PFSK-1 (cell line): ENCODE measurements at regions not wholly inside any gene's neighbourhood (a gene's known extent, or its start where the extent isn't known, plus 50 kb on each side); places are given as distances from the start of the nearest gene placed in this dataset.

Experiments used
- FOXP2 ChIP-seq: optimal IDR thresholded peaks from 2 replicates; pipeline ENCODE3; 2011; ENCODE audit warnings: borderline replicate concordance, control low read depth, inconsistent platforms; ENCODE audit not compliant: insufficient read depth; ENCODE audit errors: extremely low read length, extremely low read depth
- POLR2AphosphoS5 ChIP-seq: IDR thresholded peaks from 2 replicates; pipeline ENCODE4 v1.6.1; 2012; ENCODE audit warnings: low read depth, mild to moderate bottlenecking, control low read depth, low read length, moderate library complexity
- SIN3A ChIP-seq: IDR thresholded peaks from 2 replicates; pipeline ENCODE4 v1.6.1; 2012; ENCODE audit warnings: mild to moderate bottlenecking, low read length, moderate library complexity, borderline replicate concordance; ENCODE audit not compliant: insufficient read depth
- TAF1 ChIP-seq: IDR thresholded peaks from 2 replicates; pipeline ENCODE4 v1.6.1; 2012; ENCODE audit warnings: low read length, control low read depth, borderline replicate concordance; ENCODE audit not compliant: insufficient read depth
- TF ChIP-seq, protein P1 (sequence below), 2 experiments: IDR thresholded peaks; 2 replicates each; pipeline versions ENCODE4 v1.6.1 to v1.8.0; 2011 to 2012; ENCODE audit warnings: low read depth in 2 of 2, low read length in 2 of 2, control low read depth in 1 of 2, inconsistent platforms in 1 of 2, mild to moderate bottlenecking in 1 of 2, moderate library complexity in 1 of 2; ENCODE audit not compliant: insufficient read depth in 1 of 2

DNA sequence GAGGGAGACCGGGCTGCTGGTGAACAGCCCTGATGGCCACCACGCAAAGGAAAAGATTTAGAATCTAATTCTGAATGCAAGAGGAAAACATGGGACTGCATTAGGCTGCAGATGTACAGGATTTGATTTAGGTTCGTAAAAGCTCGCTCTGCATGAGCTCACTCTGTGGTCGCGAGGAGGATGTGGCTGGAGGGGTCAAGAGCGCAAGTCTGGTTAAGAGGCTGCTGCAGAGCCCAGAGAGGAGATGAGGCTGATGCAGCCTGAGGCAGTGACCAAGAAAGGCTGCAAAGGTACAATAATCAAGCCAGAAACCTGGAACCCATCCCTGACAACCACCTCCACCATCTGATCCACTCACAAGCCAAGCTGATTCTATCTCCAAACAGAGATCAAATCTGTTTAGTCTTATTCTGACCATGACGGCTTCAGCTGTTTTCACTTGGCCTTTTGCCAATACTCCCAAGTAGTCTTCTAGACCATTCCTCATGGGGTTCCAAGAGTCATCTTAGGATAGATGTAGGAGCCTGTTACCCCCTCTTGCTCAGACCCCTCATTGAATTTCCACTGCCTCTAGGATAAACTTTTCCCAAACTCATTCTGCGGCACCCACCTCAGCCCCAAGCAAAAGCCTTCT is 58.9 kb upstream of the ARL4C start:
- TF ChIP-seq SIN3A (no peak), POLR2AphosphoS5 (no peak), FOXP2 (no peak)
- TF ChIP-seq, protein P1, sequence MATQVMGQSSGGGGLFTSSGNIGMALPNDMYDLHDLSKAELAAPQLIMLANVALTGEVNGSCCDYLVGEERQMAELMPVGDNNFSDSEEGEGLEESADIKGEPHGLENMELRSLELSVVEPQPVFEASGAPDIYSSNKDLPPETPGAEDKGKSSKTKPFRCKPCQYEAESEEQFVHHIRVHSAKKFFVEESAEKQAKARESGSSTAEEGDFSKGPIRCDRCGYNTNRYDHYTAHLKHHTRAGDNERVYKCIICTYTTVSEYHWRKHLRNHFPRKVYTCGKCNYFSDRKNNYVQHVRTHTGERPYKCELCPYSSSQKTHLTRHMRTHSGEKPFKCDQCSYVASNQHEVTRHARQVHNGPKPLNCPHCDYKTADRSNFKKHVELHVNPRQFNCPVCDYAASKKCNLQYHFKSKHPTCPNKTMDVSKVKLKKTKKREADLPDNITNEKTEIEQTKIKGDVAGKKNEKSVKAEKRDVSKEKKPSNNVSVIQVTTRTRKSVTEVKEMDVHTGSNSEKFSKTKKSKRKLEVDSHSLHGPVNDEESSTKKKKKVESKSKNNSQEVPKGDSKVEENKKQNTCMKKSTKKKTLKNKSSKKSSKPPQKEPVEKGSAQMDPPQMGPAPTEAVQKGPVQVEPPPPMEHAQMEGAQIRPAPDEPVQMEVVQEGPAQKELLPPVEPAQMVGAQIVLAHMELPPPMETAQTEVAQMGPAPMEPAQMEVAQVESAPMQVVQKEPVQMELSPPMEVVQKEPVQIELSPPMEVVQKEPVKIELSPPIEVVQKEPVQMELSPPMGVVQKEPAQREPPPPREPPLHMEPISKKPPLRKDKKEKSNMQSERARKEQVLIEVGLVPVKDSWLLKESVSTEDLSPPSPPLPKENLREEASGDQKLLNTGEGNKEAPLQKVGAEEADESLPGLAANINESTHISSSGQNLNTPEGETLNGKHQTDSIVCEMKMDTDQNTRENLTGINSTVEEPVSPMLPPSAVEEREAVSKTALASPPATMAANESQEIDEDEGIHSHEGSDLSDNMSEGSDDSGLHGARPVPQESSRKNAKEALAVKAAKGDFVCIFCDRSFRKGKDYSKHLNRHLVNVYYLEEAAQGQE (IDR thresholded peaks at IDR 0.05; ENCODE audit: insufficient read depth in 1 of 2, low read depth in 2 of 2, low read length in 2 of 2), result no peak

DNA sequence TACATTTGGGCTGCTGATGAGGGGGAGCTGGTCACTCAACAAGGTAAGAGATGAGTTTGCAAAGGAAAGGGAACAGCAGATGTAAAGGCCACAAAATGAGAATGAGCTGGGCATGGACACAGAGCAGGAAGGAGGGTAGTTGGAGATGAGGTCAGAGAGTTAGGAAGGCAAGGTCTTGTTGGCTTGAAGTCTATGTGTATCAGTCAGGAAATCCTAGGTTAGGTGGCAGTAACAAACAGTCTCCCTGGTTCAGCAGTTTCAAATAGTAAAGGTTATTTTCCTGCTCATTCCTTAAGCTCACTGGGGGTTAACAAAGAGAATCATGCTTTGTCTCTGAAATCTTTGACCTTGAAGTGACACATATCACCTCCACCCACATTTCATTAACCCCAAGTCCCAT is 58.3 kb upstream of the ARL4C start:
- TF ChIP-seq SIN3A, result no peak
- no peak for TF ChIP-seq POLR2AphosphoS5
- TF ChIP-seq, protein P1 (IDR thresholded peaks at IDR 0.05; ENCODE audit: insufficient read depth in 1 of 2, low read depth in 2 of 2, low read length in 2 of 2), result no peak
- TF ChIP-seq FOXP2, result no peak
- TF ChIP-seq TAF1, result no peak

DNA sequence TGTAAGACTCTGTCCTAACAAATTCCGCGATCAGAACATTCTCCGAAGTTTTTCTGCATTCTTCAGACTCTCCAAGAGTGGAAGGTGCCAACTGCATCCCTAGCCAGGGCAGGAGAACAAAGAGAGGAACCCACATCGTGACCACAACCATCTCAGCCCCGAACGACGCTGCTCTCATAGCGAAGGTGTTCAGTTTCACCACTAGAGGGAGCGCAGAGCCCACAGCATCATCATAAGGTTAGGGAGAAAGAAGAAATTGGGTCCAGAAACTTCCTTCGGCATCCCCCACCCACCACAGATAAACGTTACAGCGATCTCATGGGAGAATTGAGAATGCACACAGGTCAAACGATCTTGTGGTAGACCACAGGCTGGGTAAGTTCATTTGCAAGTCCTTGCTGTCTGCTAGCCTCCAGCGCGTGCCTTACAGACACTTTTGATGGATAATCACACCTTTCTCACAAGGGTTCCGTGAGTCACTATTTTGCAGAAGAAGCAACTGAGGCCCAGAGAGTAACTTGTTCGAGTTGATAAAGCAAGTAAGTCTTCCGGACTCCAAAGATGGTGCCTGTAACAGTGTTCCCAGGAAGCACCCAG is 53.7 kb upstream of the ARL4C start:
- TF ChIP-seq POLR2AphosphoS5, result no peak
- no peak for TF ChIP-seq FOXP2
- TF ChIP-seq, protein P1 (IDR thresholded peaks at IDR 0.05; ENCODE audit: insufficient read depth in 1 of 2, low read depth in 2 of 2, low read length in 2 of 2), result no peak
- TF ChIP-seq SIN3A, result no peak
- no peak for TF ChIP-seq TAF1

DNA sequence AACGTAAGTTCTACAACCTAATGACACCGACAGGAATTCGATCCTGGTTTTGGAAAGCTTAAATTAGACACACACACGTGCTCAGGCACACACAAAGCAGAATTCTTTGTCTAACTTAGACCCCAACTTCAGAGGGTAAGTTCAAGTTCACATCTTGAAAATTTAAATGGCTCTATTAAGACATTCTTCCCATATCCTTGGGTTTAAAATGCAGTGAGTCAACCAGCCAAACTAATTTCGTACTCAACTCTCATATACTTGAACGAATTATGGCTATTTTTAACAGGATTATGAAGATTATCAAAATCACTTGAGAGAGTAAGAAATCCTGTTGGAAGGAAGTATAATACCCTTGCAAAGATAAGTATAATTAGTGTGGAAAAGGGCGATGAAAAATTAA is 53.2 kb upstream of the ARL4C start:
- TF ChIP-seq SIN3A (no peak), POLR2AphosphoS5 (no peak)

DNA sequence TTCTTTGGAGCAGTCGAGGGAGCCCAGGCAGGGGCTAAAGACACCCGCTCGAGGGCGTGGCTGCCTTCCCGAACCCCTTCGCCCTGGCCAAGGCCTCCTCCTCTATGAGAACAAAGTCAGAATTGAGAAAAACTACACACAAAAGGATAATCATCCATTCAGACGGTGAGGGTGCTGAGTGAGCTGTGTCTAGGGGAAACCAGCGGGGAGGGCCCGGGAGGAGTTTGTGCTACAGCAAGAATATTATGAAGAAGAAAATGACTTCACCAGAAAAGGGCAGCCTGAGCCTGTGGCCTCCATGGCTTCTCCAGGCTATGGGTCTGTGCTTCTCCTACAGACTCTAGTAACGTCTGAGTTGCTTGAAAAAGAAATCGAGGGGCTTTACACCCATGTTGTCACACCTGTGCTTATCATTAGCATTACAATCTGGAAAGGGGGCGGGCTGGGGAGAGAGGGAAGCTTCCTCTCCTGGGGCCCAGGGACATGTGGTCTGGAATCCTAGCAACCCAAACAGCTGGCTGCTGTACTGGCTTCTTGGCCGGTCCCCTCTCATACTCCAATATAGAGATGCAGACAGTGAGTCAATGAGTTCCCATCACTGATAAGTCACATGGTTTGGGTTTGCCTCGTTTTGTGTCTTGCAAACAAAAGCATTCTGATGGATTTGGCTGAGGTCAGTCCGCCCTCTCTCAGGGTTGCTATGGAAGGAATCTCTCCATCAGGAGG is 52.0 kb upstream of the ARL4C start:
- no peak for TF ChIP-seq TAF1
- no peak for TF ChIP-seq POLR2AphosphoS5
- TF ChIP-seq FOXP2, result no peak
- TF ChIP-seq, protein P1 (IDR thresholded peaks at IDR 0.05; ENCODE audit: insufficient read depth in 1 of 2, low read depth in 2 of 2, low read length in 2 of 2), result no peak
- no peak for TF ChIP-seq SIN3A
